H1 (cell line): ENCODE measurements at regions not wholly inside any gene's neighbourhood (a gene's known extent, or its start where the extent isn't known, plus 50 kb on each side); places are given as distances from the start of the nearest gene placed in this dataset.

Source experiments
- CBX5 ChIP-seq: fragments of 300-800, 300-1000 bp; sonication (generic); IDR thresholded peaks from 2 replicates; pipeline ENCODE4 v1.7.1; 2016; ENCODE audit warnings: antibody characterized with exemption, low read length, low read depth
- SIRT6 ChIP-seq: IDR thresholded peaks from one replicate; pipeline ENCODE4 v1.7.1; 2012; ENCODE audit warnings: low read length, inconsistent platforms
- USF2 ChIP-seq: IDR thresholded peaks from 2 replicates; pipeline ENCODE4 v1.6.1; 2011; ENCODE audit warnings: low read length, improper control_type of control experiment

- TF ChIP-seq USF2 (no peak), SIRT6 (no peak), CBX5 (no peak)
Observed at GRCh38 chr17:12547831-12548230, 117.9 kb upstream of the MYOCD start (continued).
